Left ventricle myocardium superior (tissue), 1 donor: ENCODE measurements at regions not wholly inside any gene's neighbourhood (a gene's known extent, or its start where the extent isn't known, plus 50 kb on each side); places are given as distances from the start of the nearest gene placed in this dataset.
A peak's percentile ranks its signal among the peaks of the same experiment; 100 is the strongest.
"Not testable (repeated sequence)": the region's sequence is repeated elsewhere in the genome, so short reads cannot be mapped to it uniquely, and the experiment has no call there.

ENCODE experiments used
- ATAC-seq: fragments of 200-7000 bp; cut with Tn5 transposase; one replicate; pipeline ENCODE4 v1.9.1; 2020; ENCODE audit warnings: mild to moderate bottlenecking, moderate library complexity
- DNase-seq: peaks from one replicate; pipeline ENCODE4 v3.0.0-alpha.2; 2020
- intact Hi-C: fragments of 100-400 bp; cut with micrococcal nuclease; formaldehyde crosslinking; loops from one replicate; pipeline ENCODE4 v1.11.0; 2022
- donor health status: DM: no; HTN: yes; CAD: no; lungs with severe emphysema.

- DNase-seq (no peak), ATAC-seq (no peak)
- intact Hi-C loops = no loop called here
Measured at GRCh38 chr10:117460846-117461765, 81.4 kb upstream of the EMX2 start.

- ATAC-seq (no peak), DNase-seq (no peak)
- intact Hi-C loops = no loop called here
Measured at GRCh38 chr10:117458571-117458970, 83.3 kb upstream of the PDZD8 start.

GRCh38 chr10:117457932-117458331, 82.7 kb upstream of the PDZD8 start:
- intact Hi-C loops = no loop called here
- ATAC-seq (no peak), DNase-seq (no peak)

GRCh38 chr10:117457071-117457810, 82.0 kb upstream of the PDZD8 start:
- ATAC-seq (no peak), DNase-seq (no peak)
- intact Hi-C loops = no loop called here

- ATAC-seq (no peak), DNase-seq (no peak)
- intact Hi-C loops = no loop called here
Measured at GRCh38 chr10:117455346-117455745, 80.1 kb upstream of the PDZD8 start.

GRCh38 chr10:117454502-117454901, 79.3 kb upstream of the PDZD8 start:
- intact Hi-C loops = no loop called here
- no peak for ATAC-seq
- no peak for DNase-seq

GRCh38 chr10:117453484-117453883, 78.2 kb upstream of the PDZD8 start:
- intact Hi-C loops, ATAC-seq, DNase-seq: not testable (repeated sequence)

GRCh38 chr10:117450940-117451339, 75.7 kb upstream of the PDZD8 start:
- intact Hi-C loops = no loop called here
- DNase-seq (no peak), ATAC-seq (no peak)

- no peak for ATAC-seq
- DNase-seq = no peak
- intact Hi-C loops = no loop called here
Measured at GRCh38 chr10:117449636-117450035, 74.4 kb upstream of the PDZD8 start.

- ATAC-seq (no peak), DNase-seq (no peak)
- intact Hi-C loops = no loop called here
Measured at GRCh38 chr10:117448802-117449201, 73.6 kb upstream of the PDZD8 start.

- DNase-seq = no peak
- intact Hi-C loops = no loop called here
- no peak for ATAC-seq
Measured at GRCh38 chr10:117445992-117446391, 70.8 kb upstream of the PDZD8 start.

- intact Hi-C loops = no loop called here
- DNase-seq = no peak
- no peak for ATAC-seq
Measured at GRCh38 chr10:117444497-117445040, 69.3 kb upstream of the PDZD8 start.

- intact Hi-C loops = no loop called here
- DNase-seq (no peak), ATAC-seq (no peak)
Measured at GRCh38 chr10:117443686-117444041, 68.4 kb upstream of the PDZD8 start.

- intact Hi-C loops = no loop called here
- peak; percentile 65 for ATAC-seq
Measured at GRCh38 chr10:117442944-117443685, 67.9 kb upstream of the PDZD8 start.

GRCh38 chr10:117442521-117442920, 67.3 kb upstream of the PDZD8 start:
- DNase-seq = no peak
- no peak for ATAC-seq
- intact Hi-C loops = no loop called here

More at GRCh38 chr10:117442944-117443685, 67.9 kb upstream of the PDZD8 start:
- DNase-seq = peak; percentile 82

- DNase-seq (no peak), ATAC-seq (no peak)
- intact Hi-C loops = no loop called here
Measured at GRCh38 chr10:117441812-117442443, 66.7 kb upstream of the PDZD8 start.

- intact Hi-C loops = no loop called here
- DNase-seq (no peak), ATAC-seq (no peak)
Measured at GRCh38 chr10:117441361-117441760, 66.1 kb upstream of the PDZD8 start.

GRCh38 chr10:117439243-117439912, 64.1 kb upstream of the PDZD8 start:
- intact Hi-C loops = no loop called here
- DNase-seq (peak; percentile 66), ATAC-seq (peak; percentile 88)

GRCh38 chr10:117432866-117433265, 57.6 kb upstream of the PDZD8 start:
- intact Hi-C loops = no loop called here
- DNase-seq = no peak
- no peak for ATAC-seq
